ENCODE measurements at regions not wholly inside any gene's neighbourhood (a gene's known extent, or its start where the extent isn't known, plus 50 kb on each side); places are given as distances from the start of the nearest gene placed in this dataset.

DNA sequence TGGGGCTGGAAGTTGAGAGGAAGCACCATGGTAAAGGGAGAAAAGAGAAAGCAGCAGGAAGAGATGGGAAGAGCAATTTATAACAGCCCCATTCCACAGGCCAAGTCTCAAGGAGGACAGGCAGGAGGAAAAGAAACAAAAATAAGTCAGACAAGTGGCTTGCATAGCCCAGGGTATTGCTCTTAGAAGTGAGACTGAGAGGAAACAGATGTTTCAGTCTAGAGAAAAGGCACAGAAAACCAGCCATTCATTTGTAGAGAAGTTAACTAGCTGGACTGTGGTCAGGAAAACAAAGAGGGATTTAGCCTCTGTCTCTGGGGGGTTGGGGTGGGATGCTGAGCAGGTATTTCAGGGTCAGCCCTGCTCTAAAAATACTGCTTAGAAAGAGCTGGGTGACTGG is 175.0 kb upstream of the ARHGEF9 start:
- TF ChIP-seq, protein P1, sequence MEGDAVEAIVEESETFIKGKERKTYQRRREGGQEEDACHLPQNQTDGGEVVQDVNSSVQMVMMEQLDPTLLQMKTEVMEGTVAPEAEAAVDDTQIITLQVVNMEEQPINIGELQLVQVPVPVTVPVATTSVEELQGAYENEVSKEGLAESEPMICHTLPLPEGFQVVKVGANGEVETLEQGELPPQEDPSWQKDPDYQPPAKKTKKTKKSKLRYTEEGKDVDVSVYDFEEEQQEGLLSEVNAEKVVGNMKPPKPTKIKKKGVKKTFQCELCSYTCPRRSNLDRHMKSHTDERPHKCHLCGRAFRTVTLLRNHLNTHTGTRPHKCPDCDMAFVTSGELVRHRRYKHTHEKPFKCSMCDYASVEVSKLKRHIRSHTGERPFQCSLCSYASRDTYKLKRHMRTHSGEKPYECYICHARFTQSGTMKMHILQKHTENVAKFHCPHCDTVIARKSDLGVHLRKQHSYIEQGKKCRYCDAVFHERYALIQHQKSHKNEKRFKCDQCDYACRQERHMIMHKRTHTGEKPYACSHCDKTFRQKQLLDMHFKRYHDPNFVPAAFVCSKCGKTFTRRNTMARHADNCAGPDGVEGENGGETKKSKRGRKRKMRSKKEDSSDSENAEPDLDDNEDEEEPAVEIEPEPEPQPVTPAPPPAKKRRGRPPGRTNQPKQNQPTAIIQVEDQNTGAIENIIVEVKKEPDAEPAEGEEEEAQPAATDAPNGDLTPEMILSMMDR (IDR thresholded peaks at IDR 0.05): no peak
- Histone ChIP-seq H3K27ac (no peak overlapping the region), H3K4me1 (no peaks in the 10 kb centered on the region), H3K27me3 (no peaks in the 10 kb centered on the region), H3K4me3 (no peak overlapping the region), H3K36me3 (no peaks in the 10 kb centered on the region), H3K9me3 (no peaks in the 10 kb centered on the region)
- no peak for DNase-seq (ENCODE audit: low spot score)

DNA sequence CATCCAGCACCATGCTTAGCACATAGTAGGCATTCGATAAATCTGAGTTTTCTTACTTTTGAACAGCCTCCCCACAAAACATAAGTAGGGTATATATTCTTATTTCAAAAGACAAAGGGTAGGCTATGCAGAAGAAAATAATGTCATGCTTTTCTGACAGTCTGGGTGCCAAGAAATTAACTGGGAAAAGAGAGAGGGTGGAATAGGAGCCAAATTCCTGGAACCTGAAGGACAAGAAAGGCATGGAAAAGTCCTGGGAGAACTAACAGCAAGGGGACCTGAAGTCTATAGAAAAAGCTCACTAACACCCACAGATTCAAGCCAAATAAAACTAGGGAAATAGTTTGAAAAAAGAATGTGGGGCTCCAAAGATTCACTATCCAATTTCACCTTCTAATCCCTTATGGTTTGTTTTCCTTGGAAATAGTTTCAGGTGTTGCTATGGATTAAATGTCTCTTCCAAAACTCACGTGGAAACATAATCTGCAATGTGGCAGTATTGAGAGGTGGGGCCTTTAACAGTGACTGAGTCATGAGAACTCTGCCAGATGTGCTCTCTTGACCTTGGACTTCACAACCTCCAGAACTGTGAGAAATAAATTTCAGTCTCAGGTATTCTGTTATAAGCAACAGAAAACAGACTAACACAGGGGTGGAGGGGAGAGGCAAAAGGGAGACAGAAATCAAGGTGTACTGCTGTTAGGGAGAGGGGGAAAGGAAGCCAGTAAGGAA is 173.3 kb upstream of the ARHGEF9 start:
- H3K9me3 ChIP-seq: peaks cover 0 to 5% of the 10 kb centered on the region in 2 donors
- TF ChIP-seq, protein P1 (IDR thresholded peaks at IDR 0.05): no peak
- no peak overlapping the region for H3K4me3 ChIP-seq
- no peak for DNase-seq (ENCODE audit: low spot score)
- no peak overlapping the region for H3K27ac ChIP-seq
- no peaks in the 10 kb centered on the region for H3K27me3 ChIP-seq
- H3K36me3 ChIP-seq: no peaks in the 10 kb centered on the region
- H3K4me1 ChIP-seq: no peaks in the 10 kb centered on the region

DNA sequence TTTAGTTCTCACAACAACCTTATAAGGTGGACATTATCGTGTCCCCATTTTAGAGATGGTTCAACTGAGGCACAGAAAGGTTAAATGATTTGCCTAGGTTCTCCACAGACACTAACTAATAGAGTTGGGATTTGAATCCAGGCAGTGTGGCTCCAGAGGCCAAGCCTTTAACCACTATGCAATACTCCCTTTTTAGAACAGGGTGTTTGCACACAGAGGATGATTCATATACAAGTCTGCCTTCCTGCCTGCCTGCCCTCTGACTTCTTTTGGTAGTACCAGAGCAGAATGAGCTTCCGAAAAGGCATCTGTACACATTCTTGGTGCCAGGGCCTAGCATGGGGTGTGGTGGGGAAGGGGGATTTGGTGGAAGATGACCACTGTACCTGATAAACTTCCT is 150.8 kb upstream of the ARHGEF9 start:
- no peak for DNase-seq (ENCODE audit: low spot score)
- H3K27ac ChIP-seq: no peak overlapping the region
- H3K27me3 ChIP-seq: no peaks in the 10 kb centered on the region
- H3K9me3 ChIP-seq: no peaks in the 10 kb centered on the region
- H3K4me1 ChIP-seq: no peaks in the 10 kb centered on the region
- H3K36me3 ChIP-seq: no peaks in the 10 kb centered on the region
- H3K4me3 ChIP-seq: no peak overlapping the region
- TF ChIP-seq, protein P1 (IDR thresholded peaks at IDR 0.05): no peak

DNA sequence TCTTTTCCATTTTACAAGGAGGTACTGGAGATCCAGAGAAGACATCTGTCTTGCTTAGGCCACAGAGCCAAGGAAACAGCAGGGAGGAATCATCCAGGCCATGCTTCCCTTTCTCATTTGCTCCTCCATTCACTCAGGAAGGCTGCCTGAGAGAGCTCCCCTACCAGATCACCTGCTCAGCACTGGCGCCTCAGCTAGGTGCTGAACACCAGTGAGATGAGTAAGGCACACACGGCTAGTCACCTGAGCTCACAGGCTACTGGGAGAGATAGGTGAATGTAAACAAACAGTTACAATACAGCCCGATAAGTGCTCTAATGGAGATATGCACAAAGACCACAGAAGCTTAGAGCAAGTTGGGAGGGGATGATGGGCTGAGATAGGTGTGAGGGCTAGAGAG is 149.8 kb upstream of the ARHGEF9 start:
- H3K4me1 ChIP-seq: no peaks in the 10 kb centered on the region
- TF ChIP-seq, protein P1 (IDR thresholded peaks at IDR 0.05): no peak
- DNase-seq (ENCODE audit: low spot score): no peak
- H3K27me3 ChIP-seq: no peaks in the 10 kb centered on the region
- H3K36me3 ChIP-seq: no peaks in the 10 kb centered on the region
- H3K27ac ChIP-seq: no peak overlapping the region
- no peaks in the 10 kb centered on the region for H3K9me3 ChIP-seq
- H3K4me3 ChIP-seq: no peak overlapping the region

DNA sequence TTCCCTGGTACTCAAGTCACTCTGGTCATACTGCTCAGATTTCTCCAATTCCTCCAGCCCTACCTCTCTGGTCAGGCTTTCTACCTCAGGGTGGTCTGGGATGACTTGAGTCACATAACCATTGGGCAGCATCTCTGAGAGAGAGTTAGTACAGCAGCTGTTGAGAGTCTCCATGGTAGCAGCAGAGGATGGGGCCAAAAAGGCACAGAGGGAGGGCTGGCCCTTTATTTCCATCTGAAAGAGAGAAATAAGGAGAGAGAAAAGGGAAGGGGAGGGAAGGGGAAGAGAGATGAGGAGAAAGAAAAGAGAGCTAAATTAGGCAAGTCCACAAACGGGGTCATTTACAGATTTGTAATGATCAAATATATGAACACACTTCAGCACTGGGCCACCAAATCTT is 149.1 kb upstream of the ARHGEF9 start:
- Histone ChIP-seq H3K9me3 (no peaks in the 10 kb centered on the region), H3K36me3 (no peaks in the 10 kb centered on the region), H3K4me1 (no peaks in the 10 kb centered on the region), H3K27me3 (no peaks in the 10 kb centered on the region), H3K27ac (no peak overlapping the region), H3K4me3 (no peak overlapping the region)
- DNase-seq (ENCODE audit: low spot score): no peak
- TF ChIP-seq, protein P1 (IDR thresholded peaks at IDR 0.05): no peak

DNA sequence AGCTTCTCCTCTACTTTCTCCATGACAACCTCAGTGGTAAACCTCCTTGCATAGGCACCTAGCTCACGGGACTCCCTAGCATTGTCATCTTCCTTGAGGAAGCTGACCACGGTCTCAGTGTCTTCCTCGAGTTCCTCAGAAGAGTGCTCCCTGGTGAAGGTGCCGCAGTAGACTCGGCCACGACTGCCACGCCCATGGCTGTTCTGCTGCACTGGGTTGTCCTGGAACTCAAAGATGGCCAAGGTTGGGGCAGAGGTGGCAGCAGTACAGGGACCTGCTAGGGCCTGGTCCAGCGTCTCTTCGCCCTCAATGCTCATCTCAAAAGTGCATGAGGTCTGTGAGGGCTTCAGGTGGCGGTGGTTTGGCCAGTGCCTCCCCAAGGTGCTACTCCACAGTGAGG is 147.9 kb upstream of the ARHGEF9 start:
- Histone ChIP-seq H3K4me1 (no peaks in the 10 kb centered on the region), H3K9me3 (no peaks in the 10 kb centered on the region), H3K36me3 (no peaks in the 10 kb centered on the region), H3K4me3 (no peak overlapping the region), H3K27ac (no peak overlapping the region), H3K27me3 (no peaks in the 10 kb centered on the region)
- TF ChIP-seq, protein P1 (IDR thresholded peaks at IDR 0.05): no peak
- DNase-seq (ENCODE audit: low spot score): no peak
